PC-3 (cell line): ENCODE measurements at regions not wholly inside any gene's neighbourhood (a gene's known extent, or its start where the extent isn't known, plus 50 kb on each side); places are given as distances from the start of the nearest gene placed in this dataset.

Experiments used
- ATAC-seq: fragments of 200-7000 bp; cut with Tn5 transposase; 2 replicates; pipeline ENCODE4 v1.9.1; 2020; ENCODE audit warnings: mild to moderate bottlenecking, moderate library complexity
- BruUV-seq: library from RNA; stranded (reverse); fragments of 400-500 nt; replicated peaks from 2 replicates; lab custom pipeline; 2021; lab: Mats Ljungman, UMichigan
- CTCF ChIA-PET: fragments of 300-600 bp; sonication (Branson Sonifier 250); formaldehyde crosslinking; loops from one replicate; lab custom pipeline; 2022; ENCODE audit warnings: antibody characterized with exemption; lab: Charles Lee
- POLR2A ChIA-PET: fragments of 300-600 bp; sonication (Branson Sonifier 250); formaldehyde crosslinking; loops from one replicate; lab custom pipeline; 2022; ENCODE audit warnings: antibody characterized with exemption; ENCODE audit not compliant: unreplicated experiment; lab: Charles Lee
- DNase-seq: peaks from one replicate; pipeline ENCODE4 v3.0.0-alpha.2; 2015
- H2AFZ ChIP-seq: fragments of 300-600 bp; sonication (generic); 2 replicates; pipeline ENCODE4 v1.6.0; 2016; ENCODE audit warnings: antibody characterized with exemption, low read length
- H3F3A ChIP-seq: fragments of 300-600 bp; sonication (generic); one replicate; pipeline ENCODE4 v1.6.0; 2017; ENCODE audit warnings: antibody characterized with exemption, low read length, control low read depth, mild to moderate bottlenecking; ENCODE audit not compliant: unreplicated experiment
- H3K27ac ChIP-seq: fragments of 300-600 bp; sonication (generic); 2 replicates; pipeline ENCODE4 v1.5.1; 2016; ENCODE audit warnings: mild to moderate bottlenecking, low read length
- H3K27me3 ChIP-seq: fragments of 300-600 bp; sonication (generic); 2 replicates; pipeline ENCODE4 v1.6.1; 2016; ENCODE audit warnings: low read length, mixed read lengths
- H3K36me3 ChIP-seq: fragments of 300-600 bp; sonication (generic); 2 replicates; pipeline ENCODE4 v1.6.1; 2016; ENCODE audit warnings: low read depth, mixed run types, low read length, mixed read lengths
- H3K4me1 ChIP-seq: fragments of 300-600 bp; sonication (generic); 2 replicates; pipeline ENCODE4 v1.5.1; 2016; ENCODE audit warnings: low read length; ENCODE audit not compliant: insufficient read depth
- H3K4me2 ChIP-seq: fragments of 300-600 bp; sonication (generic); 2 replicates; pipeline ENCODE4 v1.6.0; 2016; ENCODE audit warnings: low read length
- H3K4me3 ChIP-seq: fragments of 300-600 bp; sonication (generic); 2 replicates; pipeline ENCODE4 v1.5.1; 2016; ENCODE audit warnings: mild to moderate bottlenecking, low read length, mixed read lengths
- H3K79me2 ChIP-seq: fragments of 300-600 bp; sonication (generic); 2 replicates; pipeline ENCODE4 v1.6.1; 2017; ENCODE audit warnings: low read length, mixed read lengths
- H3K9ac ChIP-seq: fragments of 300-600 bp; sonication (generic); 2 replicates; pipeline ENCODE4 v1.6.0; 2016; ENCODE audit warnings: mild to moderate bottlenecking, low read length
- H3K9me2 ChIP-seq: fragments of 300-600 bp; sonication (generic); replicated peaks from 2 replicates; pipeline ENCODE4 v1.6.1; 2016; ENCODE audit warnings: mixed run types, low read length, mixed read lengths
- H3K9me3 ChIP-seq: fragments of 300-600 bp; sonication (generic); 2 replicates; pipeline ENCODE4 v1.6.1; 2016; ENCODE audit warnings: low read length, mixed read lengths
- H4K20me1 ChIP-seq: fragments of 300-600 bp; sonication (generic); 2 replicates; pipeline ENCODE4 v1.6.1; 2016; ENCODE audit warnings: low read length, mixed read lengths
- EZH2 ChIP-seq: fragments of 300-600 bp; sonication (generic); IDR thresholded peaks from one replicate; pipeline ENCODE4 v1.6.1; 2017; ENCODE audit warnings: antibody characterized with exemption, mild to moderate bottlenecking, low read length; ENCODE audit not compliant: unreplicated experiment
- EZH2phosphoT487 ChIP-seq: fragments of 300-600 bp; sonication (generic); IDR thresholded peaks from 2 replicates; pipeline ENCODE4 v1.6.1; 2018; ENCODE audit warnings: mild to moderate bottlenecking, antibody characterized with exemption, low read length, borderline replicate concordance
- intact Hi-C: fragments of 100-400 bp; cut with micrococcal nuclease; formaldehyde crosslinking; loops from 2 replicates; pipeline ENCODE4 v1.9.0; 2023
- TF ChIP-seq, protein P1 (sequence below): fragments of 300-600 bp; sonication (generic); conservative IDR thresholded peaks from 2 replicates; pipeline ENCODE4 v1.5.1; 2017; ENCODE audit warnings: antibody characterized with exemption, low read depth, mild to moderate bottlenecking, low read length

GRCh38 chr1:29634324-29634723 lies 398.0 kb downstream of the PTPRU start:
- BruUV-seq = no TSS peak
- H3F3A ChIP-seq = no peaks in the 10 kb centered on the region
- no peak for TF ChIP-seq EZH2
- TF ChIP-seq, protein P1, sequence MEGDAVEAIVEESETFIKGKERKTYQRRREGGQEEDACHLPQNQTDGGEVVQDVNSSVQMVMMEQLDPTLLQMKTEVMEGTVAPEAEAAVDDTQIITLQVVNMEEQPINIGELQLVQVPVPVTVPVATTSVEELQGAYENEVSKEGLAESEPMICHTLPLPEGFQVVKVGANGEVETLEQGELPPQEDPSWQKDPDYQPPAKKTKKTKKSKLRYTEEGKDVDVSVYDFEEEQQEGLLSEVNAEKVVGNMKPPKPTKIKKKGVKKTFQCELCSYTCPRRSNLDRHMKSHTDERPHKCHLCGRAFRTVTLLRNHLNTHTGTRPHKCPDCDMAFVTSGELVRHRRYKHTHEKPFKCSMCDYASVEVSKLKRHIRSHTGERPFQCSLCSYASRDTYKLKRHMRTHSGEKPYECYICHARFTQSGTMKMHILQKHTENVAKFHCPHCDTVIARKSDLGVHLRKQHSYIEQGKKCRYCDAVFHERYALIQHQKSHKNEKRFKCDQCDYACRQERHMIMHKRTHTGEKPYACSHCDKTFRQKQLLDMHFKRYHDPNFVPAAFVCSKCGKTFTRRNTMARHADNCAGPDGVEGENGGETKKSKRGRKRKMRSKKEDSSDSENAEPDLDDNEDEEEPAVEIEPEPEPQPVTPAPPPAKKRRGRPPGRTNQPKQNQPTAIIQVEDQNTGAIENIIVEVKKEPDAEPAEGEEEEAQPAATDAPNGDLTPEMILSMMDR = no peak
- no peak for TF ChIP-seq EZH2phosphoT487
- no peaks in the 10 kb centered on the region for H3K36me3 ChIP-seq
- no peak overlapping the region for H3K4me2 ChIP-seq
- H3K27ac ChIP-seq = no peak overlapping the region
- DNase-seq = no peak
- H3K4me1 ChIP-seq = peaks cover 13% of the 10 kb centered on the region
- no peak overlapping the region for H3K9ac ChIP-seq
- ATAC-seq = no peak
- intact Hi-C loops = no loop called here
- H2AFZ ChIP-seq = no peak overlapping the region
- H3K9me2 ChIP-seq = no peaks in the 10 kb centered on the region
- ChIA-PET POLR2A (no interaction called here), CTCF (no interaction called here)
- no peaks in the 10 kb centered on the region for H3K9me3 ChIP-seq
- H4K20me1 ChIP-seq = no peaks in the 10 kb centered on the region
- no peaks in the 10 kb centered on the region for H3K79me2 ChIP-seq
- H3K27me3 ChIP-seq = no peaks in the 10 kb centered on the region
- H3K4me3 ChIP-seq = no peak overlapping the region

DNA sequence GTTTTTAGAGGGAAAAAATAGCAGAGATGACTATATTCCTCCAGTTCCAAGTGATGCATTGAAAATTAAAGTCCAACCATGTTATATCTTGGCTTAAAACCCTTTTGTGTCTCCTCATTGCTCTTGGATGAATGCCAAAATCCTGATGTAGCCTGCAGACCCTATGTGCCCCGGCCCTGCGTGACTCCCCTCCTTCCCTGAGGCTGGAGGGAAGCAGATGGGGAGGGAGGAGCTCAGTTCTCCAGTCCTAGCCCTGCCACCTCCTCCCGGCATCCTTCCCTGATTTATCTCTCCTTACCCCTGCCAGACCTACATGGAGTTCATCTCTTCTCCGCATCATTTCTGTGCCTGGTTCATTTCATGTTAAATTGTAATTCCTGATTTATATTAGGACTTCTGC lies 397.4 kb downstream of the PTPRU start:
- Histone ChIP-seq H2AFZ (no peak overlapping the region), H4K20me1 (no peaks in the 10 kb centered on the region), H3K4me3 (no peak overlapping the region), H3K36me3 (no peaks in the 10 kb centered on the region), H3K27me3 (no peaks in the 10 kb centered on the region), H3K4me2 (no peak overlapping the region), H3K79me2 (no peaks in the 10 kb centered on the region), H3F3A (no peaks in the 10 kb centered on the region), H3K9me2 (no peaks in the 10 kb centered on the region), H3K9me3 (no peaks in the 10 kb centered on the region), H3K4me1 (peaks cover 7% of the 10 kb centered on the region), H3K9ac (no peak overlapping the region), H3K27ac (no peak overlapping the region)
- intact Hi-C loops = no loop called here
- ChIA-PET POLR2A (no interaction called here), CTCF (no interaction called here)
- TF ChIP-seq EZH2 = no peak
- no peak for TF ChIP-seq EZH2phosphoT487
- TF ChIP-seq, protein P1 = no peak
- DNase-seq (no peak), ATAC-seq (no peak)
- no TSS peak for BruUV-seq

DNA sequence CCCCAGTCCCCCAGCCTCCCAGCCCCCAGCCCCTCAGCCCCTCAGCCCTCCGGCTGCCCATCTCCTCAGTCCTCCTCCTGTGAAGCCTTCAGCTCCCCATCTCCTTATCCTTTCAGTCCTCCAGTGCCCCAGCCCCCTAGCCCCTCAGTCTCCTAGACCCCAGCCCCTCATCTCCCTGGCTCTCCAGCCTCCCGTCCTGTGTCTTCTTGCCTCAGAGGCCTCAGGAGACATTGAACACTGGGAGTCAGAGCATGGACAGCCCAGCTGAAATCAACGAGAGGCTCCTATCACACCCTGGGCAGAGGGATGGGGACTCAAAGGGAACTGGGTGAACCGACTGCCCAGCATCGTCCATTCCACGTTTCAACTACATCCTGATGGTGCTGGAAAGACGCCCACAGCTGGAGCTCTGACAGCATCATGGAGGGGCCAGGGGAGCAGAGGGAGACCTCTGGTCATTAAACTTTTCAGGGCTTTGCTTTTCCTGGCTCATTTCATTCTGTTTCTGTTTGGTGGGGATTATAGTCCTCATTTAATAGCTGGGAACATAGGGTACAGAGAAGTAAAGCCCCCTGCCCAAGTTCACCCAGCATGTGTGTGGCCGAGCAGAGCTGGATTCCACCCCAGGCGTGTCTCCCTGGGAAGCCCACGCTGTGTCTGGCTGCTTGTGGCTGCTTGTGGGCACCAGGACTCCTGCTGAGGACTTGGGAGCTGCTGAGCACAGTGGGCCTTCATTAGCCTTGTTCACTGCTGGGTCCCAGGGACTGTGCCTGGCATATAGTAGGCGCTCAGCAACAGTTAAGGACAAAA lies 396.7 kb downstream of the PTPRU start:
- Histone ChIP-seq H3K36me3 (no peaks in the 10 kb centered on the region), H3K79me2 (no peaks in the 10 kb centered on the region), H3K9me3 (no peaks in the 10 kb centered on the region), H3F3A (no peaks in the 10 kb centered on the region), H3K27me3 (no peaks in the 10 kb centered on the region), H2AFZ (no peak overlapping the region), H3K4me2 (no peak overlapping the region), H3K9ac (no peak overlapping the region), H4K20me1 (no peaks in the 10 kb centered on the region), H3K4me1 (no peaks in the 10 kb centered on the region), H3K9me2 (no peaks in the 10 kb centered on the region), H3K27ac (no peak overlapping the region), H3K4me3 (no peak overlapping the region)
- ChIA-PET CTCF (no interaction called here), POLR2A (no interaction called here)
- TF ChIP-seq EZH2 (no peak), EZH2phosphoT487 (no peak)
- TF ChIP-seq, protein P1 = no peak
- no peak for ATAC-seq
- BruUV-seq = no TSS peak
- intact Hi-C loops = no loop called here
- no peak for DNase-seq
